Upper lobe of right lung (tissue), 1 donor: ENCODE measurements at regions not wholly inside any gene's neighbourhood (a gene's known extent, or its start where the extent isn't known, plus 50 kb on each side); places are given as distances from the start of the nearest gene placed in this dataset.

Source experiments
- ATAC-seq: fragments of 200-7000 bp; cut with Tn5 transposase; one replicate; pipeline ENCODE4 v1.9.1; 2020; ENCODE audit warnings: mild to moderate bottlenecking, moderate library complexity
- DNase-seq: peaks from one replicate; pipeline ENCODE4 v3.0.0-alpha.2; 2020
- H3K27ac ChIP-seq: fragments of 200-600 bp; one replicate; pipeline ENCODE4 v1.8.0; 2022
- H3K27me3 ChIP-seq: fragments of 200-600 bp; one replicate; pipeline ENCODE4 v1.8.0; 2022; ENCODE audit warnings: mild to moderate bottlenecking
- H3K36me3 ChIP-seq: fragments of 200-600 bp; one replicate; pipeline ENCODE4 v1.8.0; 2022
- H3K4me1 ChIP-seq: fragments of 200-600 bp; one replicate; pipeline ENCODE4 v1.8.0; 2022
- H3K4me3 ChIP-seq: fragments of 200-600 bp; one replicate; pipeline ENCODE4 v1.8.0; 2022; ENCODE audit warnings: mild to moderate bottlenecking
- H3K9me3 ChIP-seq: fragments of 200-600 bp; one replicate; pipeline ENCODE4 v1.8.0; 2022
- CTCF ChIP-seq: fragments of 200-600 bp; IDR thresholded peaks from one replicate; pipeline ENCODE4 v1.8.0; 2022; ENCODE audit warnings: antibody characterized with exemption
- intact Hi-C: fragments of 100-400 bp; cut with DNase I; formaldehyde crosslinking; loops from one replicate; pipeline ENCODE4 v1.11.0; 2022
- donor health status: DM: no; HTN: yes; CAD: no; lungs with severe emphysema.

GRCh38 chr13:103282571-103283450 is 216.6 kb upstream of the SLC10A2 start:
- intact Hi-C loops: no loop called here
- H3K36me3 ChIP-seq: no peaks in the 10 kb centered on the region
- DNase-seq: no peak
- no peak overlapping the region for H3K4me3 ChIP-seq
- H3K9me3 ChIP-seq: no peaks in the 10 kb centered on the region
- TF ChIP-seq CTCF: no peak
- no peak overlapping the region for H3K27ac ChIP-seq
- H3K4me1 ChIP-seq: no peaks in the 10 kb centered on the region
- no peaks in the 10 kb centered on the region for H3K27me3 ChIP-seq
- ATAC-seq: no peak

- Histone ChIP-seq H3K4me3 (no peak overlapping the region), H3K27ac (no peak overlapping the region), H3K36me3 (no peaks in the 10 kb centered on the region), H3K27me3 (no peaks in the 10 kb centered on the region), H3K9me3 (no peaks in the 10 kb centered on the region), H3K4me1 (no peaks in the 10 kb centered on the region)
- intact Hi-C loops: no loop called here
- peak; percentile 53 for ATAC-seq
- no peak for TF ChIP-seq CTCF
- DNase-seq: no peak
Observed at GRCh38 chr13:103277959-103278694, 211.9 kb upstream of the SLC10A2 start.

- Histone ChIP-seq H3K27me3 (no peaks in the 10 kb centered on the region), H3K4me1 (no peaks in the 10 kb centered on the region), H3K36me3 (no peaks in the 10 kb centered on the region), H3K9me3 (no peaks in the 10 kb centered on the region), H3K27ac (no peak overlapping the region), H3K4me3 (no peak overlapping the region)
- TF ChIP-seq CTCF: no peak
- intact Hi-C loops: no loop called here
- no peak for ATAC-seq
- no peak for DNase-seq
Observed at GRCh38 chr13:103276775-103277498, 210.7 kb upstream of the SLC10A2 start.

- H3K27ac ChIP-seq: no peak overlapping the region
- H3K4me1 ChIP-seq: no peaks in the 10 kb centered on the region
- H3K27me3 ChIP-seq: no peaks in the 10 kb centered on the region
- intact Hi-C loops: no loop called here
- no peak overlapping the region for H3K4me3 ChIP-seq
- no peak for DNase-seq
- no peaks in the 10 kb centered on the region for H3K36me3 ChIP-seq
- no peaks in the 10 kb centered on the region for H3K9me3 ChIP-seq
- no peak for ATAC-seq
- no peak for TF ChIP-seq CTCF
Observed at GRCh38 chr13:103275722-103276121, 209.5 kb upstream of the SLC10A2 start.

- H3K27me3 ChIP-seq: no peaks in the 10 kb centered on the region
- intact Hi-C loops: no loop called here
- no peaks in the 10 kb centered on the region for H3K9me3 ChIP-seq
- DNase-seq: no peak
- no peak overlapping the region for H3K27ac ChIP-seq
- no peaks in the 10 kb centered on the region for H3K4me1 ChIP-seq
- H3K36me3 ChIP-seq: no peaks in the 10 kb centered on the region
- H3K4me3 ChIP-seq: no peak overlapping the region
- no peak for TF ChIP-seq CTCF
- ATAC-seq: no peak
Observed at GRCh38 chr13:103275081-103275480, 208.9 kb upstream of the SLC10A2 start.
